Calu3 (cell line): ENCODE measurements at regions not wholly inside any gene's neighbourhood (a gene's known extent, or its start where the extent isn't known, plus 50 kb on each side); places are given as distances from the start of the nearest gene placed in this dataset.

Experiments
- BruUV-seq: library from RNA; stranded (reverse); fragments of 400-500 nt; replicated peaks from 2 replicates; lab custom pipeline; 2021; lab: Mats Ljungman, UMichigan
- CTCF ChIA-PET: fragments of 300-600 bp; sonication (Branson Sonifier 250); formaldehyde crosslinking; loops from one replicate; lab custom pipeline; 2022; ENCODE audit warnings: antibody characterized with exemption; lab: Charles Lee
- DNase-seq: peaks from one replicate; pipeline ENCODE4 v3.0.0; 2022
- H3K27ac Mint-ChIP-seq: one replicate; pipeline ENCODE4 v1.8.0; 2022; ENCODE audit warnings: mixed read lengths; ENCODE audit not compliant: unreplicated experiment
- H3K27me3 Mint-ChIP-seq: one replicate; pipeline ENCODE4 v1.8.0; 2022; ENCODE audit warnings: mixed read lengths; ENCODE audit not compliant: unreplicated experiment
- H3K36me3 Mint-ChIP-seq: one replicate; pipeline ENCODE4 v1.8.0; 2022; ENCODE audit warnings: mild to moderate bottlenecking, moderate library complexity, mixed read lengths; ENCODE audit not compliant: insufficient read depth, unreplicated experiment
- H3K4me1 Mint-ChIP-seq: one replicate; pipeline ENCODE4 v1.8.0; 2022; ENCODE audit warnings: mild to moderate bottlenecking, low read depth, mixed read lengths; ENCODE audit not compliant: unreplicated experiment
- H3K4me3 Mint-ChIP-seq: one replicate; pipeline ENCODE4 v1.8.0; 2022; ENCODE audit warnings: mild to moderate bottlenecking, low read depth, moderate library complexity, mixed read lengths; ENCODE audit not compliant: unreplicated experiment
- H3K9me3 Mint-ChIP-seq: one replicate; pipeline ENCODE4 v1.8.0; 2022; ENCODE audit warnings: low read depth, mixed read lengths; ENCODE audit not compliant: unreplicated experiment
- intact Hi-C: fragments of 100-400 bp; cut with micrococcal nuclease; formaldehyde crosslinking; loops from one replicate; pipeline ENCODE4 v1.10.0; 2022; ENCODE audit not compliant: unreplicated experiment
- TF ChIP-seq, protein P1 (sequence below): fragments of 200-600 bp; IDR thresholded peaks from one replicate; pipeline ENCODE4 v1.8.0; 2022; ENCODE audit warnings: antibody characterized with exemption; ENCODE audit not compliant: unreplicated experiment

DNA sequence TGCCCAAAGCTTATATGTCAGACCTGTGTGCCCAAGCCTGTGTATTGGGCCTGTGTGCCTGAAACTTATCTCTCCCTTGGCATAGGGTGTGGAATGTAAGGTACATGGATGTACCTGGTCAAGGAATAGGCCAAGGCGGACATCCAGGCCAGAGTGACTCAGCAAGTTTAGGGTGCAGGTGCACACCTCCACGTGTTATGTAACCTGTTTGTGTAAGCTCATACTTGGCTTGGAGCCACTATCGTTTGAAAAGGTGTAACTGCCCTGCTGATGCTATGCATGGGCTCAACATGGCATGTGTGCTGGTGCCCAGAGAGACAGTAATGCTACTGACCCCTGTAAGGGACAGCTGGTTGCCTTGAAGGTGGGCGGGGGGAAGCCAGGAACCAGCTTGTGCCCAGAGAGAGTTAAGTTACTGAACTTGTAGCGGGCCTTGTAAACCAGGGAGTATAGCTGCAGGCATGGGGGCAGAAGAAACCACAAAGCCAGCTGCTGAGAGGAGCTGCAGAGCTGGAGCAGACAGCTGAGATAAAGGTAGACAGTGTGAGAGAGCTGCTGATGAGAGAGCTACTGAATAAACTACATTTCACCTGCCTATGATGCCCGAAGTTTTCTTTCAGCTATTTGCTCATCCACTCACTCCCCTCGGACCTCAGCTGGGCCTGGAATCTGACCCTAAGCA lies 656.4 kb upstream of the ZWINT start:
- intact Hi-C loops: no loop called here
- no peak for DNase-seq
- Mint-ChIP-seq H3K36me3 (no peaks in the 10 kb centered on the region), H3K9me3 (peaks cover 3% of the 10 kb centered on the region), H3K27me3 (no peaks in the 10 kb centered on the region), H3K4me3 (no peak overlapping the region), H3K27ac (peak overlapping the region; percentile 55), H3K4me1 (peaks cover 24% of the 10 kb centered on the region)
- TF ChIP-seq, protein P1, sequence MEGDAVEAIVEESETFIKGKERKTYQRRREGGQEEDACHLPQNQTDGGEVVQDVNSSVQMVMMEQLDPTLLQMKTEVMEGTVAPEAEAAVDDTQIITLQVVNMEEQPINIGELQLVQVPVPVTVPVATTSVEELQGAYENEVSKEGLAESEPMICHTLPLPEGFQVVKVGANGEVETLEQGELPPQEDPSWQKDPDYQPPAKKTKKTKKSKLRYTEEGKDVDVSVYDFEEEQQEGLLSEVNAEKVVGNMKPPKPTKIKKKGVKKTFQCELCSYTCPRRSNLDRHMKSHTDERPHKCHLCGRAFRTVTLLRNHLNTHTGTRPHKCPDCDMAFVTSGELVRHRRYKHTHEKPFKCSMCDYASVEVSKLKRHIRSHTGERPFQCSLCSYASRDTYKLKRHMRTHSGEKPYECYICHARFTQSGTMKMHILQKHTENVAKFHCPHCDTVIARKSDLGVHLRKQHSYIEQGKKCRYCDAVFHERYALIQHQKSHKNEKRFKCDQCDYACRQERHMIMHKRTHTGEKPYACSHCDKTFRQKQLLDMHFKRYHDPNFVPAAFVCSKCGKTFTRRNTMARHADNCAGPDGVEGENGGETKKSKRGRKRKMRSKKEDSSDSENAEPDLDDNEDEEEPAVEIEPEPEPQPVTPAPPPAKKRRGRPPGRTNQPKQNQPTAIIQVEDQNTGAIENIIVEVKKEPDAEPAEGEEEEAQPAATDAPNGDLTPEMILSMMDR: no peak
- CTCF ChIA-PET: no interaction called here
- no TSS peak for BruUV-seq

DNA sequence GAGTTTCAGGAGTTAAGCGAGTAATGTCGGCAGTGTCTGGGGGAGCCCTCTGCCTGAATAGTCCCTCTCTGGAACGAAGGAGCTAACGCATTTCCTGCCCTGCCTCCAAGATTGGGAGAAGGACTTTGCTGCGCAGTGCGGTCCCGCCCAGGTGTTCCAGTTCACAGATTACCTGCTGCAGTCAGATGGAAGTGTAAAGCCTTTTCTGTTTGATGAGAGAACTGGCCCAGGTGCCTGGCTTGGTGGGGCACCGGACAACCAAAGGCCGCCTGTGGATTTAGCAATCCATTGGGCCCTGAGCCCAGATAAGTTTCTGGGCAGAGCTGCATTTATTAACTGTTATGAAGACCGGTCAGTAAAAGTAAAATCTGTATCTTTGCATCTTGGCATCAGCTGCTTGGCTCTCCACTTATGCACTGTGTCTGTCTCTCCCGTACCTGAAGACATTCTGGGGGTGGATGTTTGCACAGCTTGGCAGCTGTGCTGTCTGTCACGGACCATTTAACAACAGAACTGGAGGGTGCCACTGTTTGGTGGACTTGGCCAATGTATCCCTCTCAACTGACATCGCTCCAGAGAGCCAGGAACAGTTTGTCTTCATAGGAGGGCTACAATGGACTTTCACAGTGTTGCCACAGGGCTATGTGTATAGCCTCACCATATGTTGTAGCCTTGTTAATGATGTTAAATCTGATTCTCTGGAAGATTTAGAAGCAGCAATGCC lies 654.7 kb upstream of the ZWINT start:
- CTCF ChIA-PET: no interaction called here
- H3K27me3 Mint-ChIP-seq: no peaks in the 10 kb centered on the region
- intact Hi-C loops: no loop called here
- peaks cover 11% of the 10 kb centered on the region for H3K4me1 Mint-ChIP-seq
- no peak overlapping the region for H3K4me3 Mint-ChIP-seq
- TF ChIP-seq, protein P1: no peak
- H3K36me3 Mint-ChIP-seq: no peaks in the 10 kb centered on the region
- H3K9me3 Mint-ChIP-seq: peaks cover 3% of the 10 kb centered on the region
- no TSS peak for BruUV-seq
- no peak for DNase-seq
- H3K27ac Mint-ChIP-seq: no peak overlapping the region

- no TSS peak for BruUV-seq
Observed at GRCh38 chr10:57015187-57015586, 654.1 kb upstream of the ZWINT start.

GRCh38 chr10:57014758-57015157 lies 653.7 kb upstream of the ZWINT start:
- peaks cover 11% of the 10 kb centered on the region for H3K4me1 Mint-ChIP-seq
- no peak for DNase-seq
- CTCF ChIA-PET: no interaction called here
- no peaks in the 10 kb centered on the region for H3K9me3 Mint-ChIP-seq
- TF ChIP-seq, protein P1: no peak
- H3K27me3 Mint-ChIP-seq: no peaks in the 10 kb centered on the region
- H3K36me3 Mint-ChIP-seq: no peaks in the 10 kb centered on the region
- no peak overlapping the region for H3K27ac Mint-ChIP-seq
- no TSS peak for BruUV-seq
- intact Hi-C loops: no loop called here
- no peak overlapping the region for H3K4me3 Mint-ChIP-seq

More at GRCh38 chr10:57015187-57015586, 654.1 kb upstream of the ZWINT start:
- peaks cover 11% of the 10 kb centered on the region for H3K4me1 Mint-ChIP-seq
- no peaks in the 10 kb centered on the region for H3K36me3 Mint-ChIP-seq
- H3K9me3 Mint-ChIP-seq: peaks cover 3% of the 10 kb centered on the region
- CTCF ChIA-PET: no interaction called here
- H3K27me3 Mint-ChIP-seq: no peaks in the 10 kb centered on the region
- no peak overlapping the region for H3K4me3 Mint-ChIP-seq
- TF ChIP-seq, protein P1: no peak
- intact Hi-C loops: no loop called here
- no peak overlapping the region for H3K27ac Mint-ChIP-seq
- no peak for DNase-seq
